Stomach (tissue), 8 donors: ENCODE measurements at regions not wholly inside any gene's neighbourhood (a gene's known extent, or its start where the extent isn't known, plus 50 kb on each side); places are given as distances from the start of the nearest gene placed in this dataset.

Experiments used
- DNase-seq, 2 donors: peaks; one replicate each; pipeline versions ENCODE4 v3.0.0 to v3.0.0-alpha.2; 2013 to 2019
- H3K27ac ChIP-seq, 5 donors: fragments of 200-600 bp in 4 of 5; sonication (generic) in 4 of 5; one replicate each; pipeline ENCODE4 v1.5.1; 2013 to 2019; ENCODE audit warnings: mild to moderate bottlenecking in 1 of 5, moderate library complexity in 1 of 5
- H3K27me3 ChIP-seq, 3 donors: fragments of 200-600 bp; sonication (generic); one replicate each; pipeline ENCODE4 v1.5.1; 2017 to 2019; ENCODE audit warnings: mixed run types in 1 of 3
- H3K36me3 ChIP-seq, 4 donors: fragments of 200-600 bp; sonication (generic); 1 replicate in 3 of 4; 2 replicates in 1 of 4; pipeline ENCODE4 v1.5.1; 2016 to 2019
- H3K4me1 ChIP-seq, 4 donors: fragments of 200-600 bp; sonication (generic); one replicate each; pipeline ENCODE4 v1.5.1; 2016 to 2019
- H3K4me3 ChIP-seq, 4 donors: fragments of 200-600 bp; sonication (generic) in 3 of 4; one replicate each; pipeline ENCODE4 v1.5.1; 2016 to 2019; ENCODE audit warnings: mild to moderate bottlenecking in 1 of 4
- H3K9me3 ChIP-seq, 4 donors: fragments of 200-600 bp; sonication (generic); one replicate each; pipeline ENCODE4 v1.5.1; 2016 to 2019
- EP300 ChIP-seq: sonication (generic); formaldehyde crosslinking; IDR thresholded peaks from one replicate; pipeline ENCODE4 v1.6.1; 2017; ENCODE audit warnings: antibody characterized with exemption
- POLR2A ChIP-seq, 4 donors: fragments of 450-650 bp; IDR thresholded peaks; one replicate each; pipeline ENCODE4 v1.6.1; 2016; ENCODE audit warnings: antibody characterized with exemption in 4 of 4, control low read depth in 2 of 4, mild to moderate bottlenecking in 1 of 4, moderate library complexity in 1 of 4
- POLR2AphosphoS5 ChIP-seq, 3 donors: sonication (generic); formaldehyde crosslinking; IDR thresholded peaks; one replicate each; pipeline ENCODE4 v1.6.1; 2016; ENCODE audit warnings: antibody characterized with exemption in 3 of 3
- WGBS, 5 donors: extraction: QIAGEN DNeasy Blood & Tissue Kit in 3 of 5; methylation state at CpG; one replicate each; pipeline versions ENCODE4 v1.1.5 to v1.1.7; 2013 to 2018; 5-methylcytosine and 5-hydroxymethylcytosine counted together
- intact Hi-C: fragments of 100-400 bp; cut with DNase I; formaldehyde crosslinking; loops from one replicate; pipeline ENCODE4 v1.15.1; 2023; ENCODE audit warnings: low total_unique reads
- TF ChIP-seq, protein P1 (sequence below), 7 experiments: fragments of 450-650 bp in 4 of 7; fragments of 200-600 bp in 3 of 7; sonication (generic) in 3 of 7; IDR thresholded peaks; one replicate each; pipeline ENCODE4 v1.5.1; 2016 to 2019; ENCODE audit warnings: antibody characterized with exemption in 7 of 7, control low read depth in 2 of 7, mild to moderate bottlenecking in 1 of 7
- donor health status: healthy with polysubstance abuse.
- donor health status: Bipolar disorder and iron deficiency.
- donor health status: healthy.

DNA sequence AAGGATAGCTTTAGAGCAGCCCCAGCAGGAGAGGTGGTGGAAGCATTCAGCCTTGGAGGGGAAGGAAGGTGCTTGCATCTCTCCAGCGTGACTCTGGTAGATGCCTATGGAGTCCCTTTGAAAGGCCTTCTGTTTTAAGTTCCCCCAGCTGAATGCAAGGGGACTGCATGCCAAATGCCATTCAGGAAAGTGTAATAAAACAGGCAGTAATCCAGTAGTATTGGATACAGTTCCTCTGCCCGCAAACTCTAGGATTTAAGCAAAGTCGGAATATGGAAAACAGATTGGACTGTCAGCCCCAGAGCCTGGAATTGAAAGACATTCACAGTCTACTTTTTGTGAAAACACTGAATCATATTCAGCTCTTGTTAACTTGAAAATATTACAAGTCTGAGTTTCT lies 125.2 kb upstream of the GAREM1 start:
- H3K27me3 ChIP-seq: no peaks in the 10 kb centered on the region

GRCh38 chr18:32588191-32588590 lies 117.5 kb upstream of the GAREM1 start:
- 86 to 93% (median 91%) methylated on average over 3 to 5 of the region's 5 CpGs for WGBS, 5 donors
- Histone ChIP-seq H3K4me1 (no peaks in the 10 kb centered on the region), H3K27ac (no peak overlapping the region), H3K27me3 (no peaks in the 10 kb centered on the region), H3K36me3 (no peaks in the 10 kb centered on the region), H3K4me3 (no peak overlapping the region), H3K9me3 (no peaks in the 10 kb centered on the region)
- DNase-seq: no peak
- TF ChIP-seq POLR2A (IDR thresholded peaks at IDR 0.05): no peak
- TF ChIP-seq POLR2AphosphoS5 (IDR thresholded peaks at IDR 0.05): no peak
- no peak for TF ChIP-seq EP300
- TF ChIP-seq, protein P1, sequence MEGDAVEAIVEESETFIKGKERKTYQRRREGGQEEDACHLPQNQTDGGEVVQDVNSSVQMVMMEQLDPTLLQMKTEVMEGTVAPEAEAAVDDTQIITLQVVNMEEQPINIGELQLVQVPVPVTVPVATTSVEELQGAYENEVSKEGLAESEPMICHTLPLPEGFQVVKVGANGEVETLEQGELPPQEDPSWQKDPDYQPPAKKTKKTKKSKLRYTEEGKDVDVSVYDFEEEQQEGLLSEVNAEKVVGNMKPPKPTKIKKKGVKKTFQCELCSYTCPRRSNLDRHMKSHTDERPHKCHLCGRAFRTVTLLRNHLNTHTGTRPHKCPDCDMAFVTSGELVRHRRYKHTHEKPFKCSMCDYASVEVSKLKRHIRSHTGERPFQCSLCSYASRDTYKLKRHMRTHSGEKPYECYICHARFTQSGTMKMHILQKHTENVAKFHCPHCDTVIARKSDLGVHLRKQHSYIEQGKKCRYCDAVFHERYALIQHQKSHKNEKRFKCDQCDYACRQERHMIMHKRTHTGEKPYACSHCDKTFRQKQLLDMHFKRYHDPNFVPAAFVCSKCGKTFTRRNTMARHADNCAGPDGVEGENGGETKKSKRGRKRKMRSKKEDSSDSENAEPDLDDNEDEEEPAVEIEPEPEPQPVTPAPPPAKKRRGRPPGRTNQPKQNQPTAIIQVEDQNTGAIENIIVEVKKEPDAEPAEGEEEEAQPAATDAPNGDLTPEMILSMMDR (IDR thresholded peaks at IDR 0.05): no peak
- intact Hi-C loops: no loop called here

More for the DNA sequence above, 125.2 kb upstream of the GAREM1 start:
- no peaks in the 10 kb centered on the region for H3K4me1 ChIP-seq
- H3K27ac ChIP-seq: no peak overlapping the region
- DNase-seq: no peak
- H3K9me3 ChIP-seq: peaks cover 0 to 10% (median 0%) of the 10 kb centered on the region in 4 donors
- 64 to 89% (median 72%) methylated on average over 3 of the region's 3 CpGs for WGBS, 5 donors
- H3K4me3 ChIP-seq: no peak overlapping the region
- H3K36me3 ChIP-seq: no peaks in the 10 kb centered on the region
- TF ChIP-seq EP300: no peak
- TF ChIP-seq POLR2A (IDR thresholded peaks at IDR 0.05): no peak
- no peak for TF ChIP-seq POLR2AphosphoS5 (IDR thresholded peaks at IDR 0.05)
- TF ChIP-seq, protein P1 (IDR thresholded peaks at IDR 0.05): no peak
- intact Hi-C loops: no loop called here

DNA sequence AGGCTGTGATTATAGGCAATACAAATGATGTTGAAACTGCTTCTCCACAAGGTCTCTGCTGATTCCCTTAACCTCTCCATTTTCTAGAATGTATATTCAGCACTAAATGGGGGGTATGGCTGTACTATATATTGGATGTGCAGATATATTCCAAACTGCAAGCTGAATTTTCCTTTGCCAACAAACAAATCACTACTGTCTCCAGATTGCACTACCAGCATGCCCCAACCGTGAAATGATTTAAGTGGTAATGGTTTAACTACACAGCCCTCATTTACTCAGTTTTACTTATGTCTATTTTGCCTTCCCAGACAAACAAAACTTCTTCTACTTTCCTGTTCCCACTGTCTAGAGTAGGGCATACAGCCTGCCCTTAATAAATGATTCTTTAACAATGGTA lies 112.7 kb upstream of the GAREM1 start:
- no peaks in the 10 kb centered on the region for H3K36me3 ChIP-seq
- TF ChIP-seq POLR2A (IDR thresholded peaks at IDR 0.05): no peak
- TF ChIP-seq EP300: no peak
- no peak for TF ChIP-seq POLR2AphosphoS5 (IDR thresholded peaks at IDR 0.05)
- TF ChIP-seq, protein P1 (IDR thresholded peaks at IDR 0.05): no peak
- H3K4me3 ChIP-seq: no peak overlapping the region
- DNase-seq: no peak
- H3K27ac ChIP-seq: no peak overlapping the region
- H3K27me3 ChIP-seq: no peaks in the 10 kb centered on the region
- H3K4me1 ChIP-seq: no peaks in the 10 kb centered on the region
- WGBS, 5 donors: 60 to 79% (median 67%) methylated on average over 1 of the region's 1 CpG
- intact Hi-C loops: no loop called here
- H3K9me3 ChIP-seq: peaks cover 0 to 5% (median 0%) of the 10 kb centered on the region in 4 donors

GRCh38 chr18:32582455-32582854 lies 111.8 kb upstream of the GAREM1 start:
- intact Hi-C loops: no loop called here
- H3K27me3 ChIP-seq: no peaks in the 10 kb centered on the region
- TF ChIP-seq EP300: no peak
- TF ChIP-seq, protein P1 (IDR thresholded peaks at IDR 0.05): no peak
- TF ChIP-seq POLR2AphosphoS5 (IDR thresholded peaks at IDR 0.05): no peak
- no peak for TF ChIP-seq POLR2A (IDR thresholded peaks at IDR 0.05)
- no peaks in the 10 kb centered on the region for H3K36me3 ChIP-seq
- no peak overlapping the region for H3K27ac ChIP-seq
- DNase-seq: no peak
- 67 to 81% (median 77%) methylated on average over 3 of the region's 3 CpGs for WGBS, 5 donors
- H3K4me3 ChIP-seq: no peak overlapping the region
- H3K9me3 ChIP-seq: peaks cover 0 to 5% (median 0%) of the 10 kb centered on the region in 4 donors
- H3K4me1 ChIP-seq: no peaks in the 10 kb centered on the region
